Esophagus muscularis mucosa (tissue), 4 donors: ENCODE measurements at regions not wholly inside any gene's neighbourhood (a gene's known extent, or its start where the extent isn't known, plus 50 kb on each side); places are given as distances from the start of the nearest gene placed in this dataset.

Experiments used
- DNase-seq: peaks from one replicate; pipeline ENCODE4 v3.0.0-alpha.2; 2017; ENCODE audit errors: extremely low spot score
- H3K27ac ChIP-seq, 4 donors: fragments of 200-600 bp; sonication (generic); replicated peaks in 1 of 4; 1 replicate in 3 of 4; 2 replicates in 1 of 4; pipeline ENCODE4 v1.5.1; 2016 to 2019; ENCODE audit warnings: mild to moderate bottlenecking in 1 of 4
- H3K27me3 ChIP-seq, 4 donors: fragments of 200-600 bp; sonication (generic); one replicate each; pipeline versions ENCODE4 v1.5.1 to v1.6.0; 2016 to 2019
- H3K36me3 ChIP-seq, 4 donors: fragments of 200-600 bp; sonication (generic); one replicate each; pipeline ENCODE4 v1.5.1; 2016 to 2019
- H3K4me1 ChIP-seq, 4 donors: fragments of 200-600 bp; sonication (generic); one replicate each; pipeline ENCODE4 v1.5.1; 2016 to 2019
- H3K4me3 ChIP-seq, 4 donors: fragments of 200-600 bp; sonication (generic); 1 replicate in 2 of 4; 2 replicates in 2 of 4; pipeline ENCODE4 v1.5.1; 2016 to 2019; ENCODE audit warnings: mild to moderate bottlenecking in 4 of 4, moderate library complexity in 1 of 4
- H3K9me3 ChIP-seq, 4 donors: fragments of 200-600 bp; sonication (generic); 1 replicate in 3 of 4; 2 replicates in 1 of 4; pipeline ENCODE4 v1.5.1; 2016 to 2019
- CTCF ChIP-seq, 3 experiments: fragments of 200-600 bp in 2 of 3; fragments of 450-650 bp in 1 of 3; sonication (generic) in 2 of 3; IDR thresholded peaks; one replicate each; pipeline ENCODE4 v1.5.1; 2017 to 2019; ENCODE audit warnings: antibody characterized with exemption in 3 of 3, mild to moderate bottlenecking in 2 of 3, moderate library complexity in 1 of 3
- EP300 ChIP-seq: sonication (generic); formaldehyde crosslinking; IDR thresholded peaks from one replicate; pipeline ENCODE4 v1.6.1; 2017; ENCODE audit warnings: antibody characterized with exemption
- POLR2A ChIP-seq: fragments of 450-650 bp; IDR thresholded peaks from one replicate; pipeline ENCODE4 v1.6.1; 2017; ENCODE audit warnings: antibody characterized with exemption, moderate library complexity, mild to moderate bottlenecking, low read depth
- POLR2AphosphoS5 ChIP-seq, 2 donors: sonication (generic); formaldehyde crosslinking; IDR thresholded peaks; one replicate each; pipeline ENCODE4 v1.6.1; 2017; ENCODE audit warnings: antibody characterized with exemption in 2 of 2
- WGBS: methylation state at CpG from one replicate; pipeline ENCODE4 v1.1.5; 2018; 5-methylcytosine and 5-hydroxymethylcytosine counted together
- intact Hi-C: fragments of 100-400 bp; cut with DNase I; formaldehyde crosslinking; loops from one replicate; pipeline ENCODE4 v1.15.1; 2023

GRCh38 chr5:119864286-119864685, 234.9 kb downstream of the FAM170A start:
- Histone ChIP-seq H3K9me3 (peaks cover 0 to 3% (median 0%) of the 10 kb centered on the region in 4 donors), H3K27me3 (no peaks in the 10 kb centered on the region), H3K27ac (no peak overlapping the region), H3K4me3 (no peak overlapping the region), H3K4me1 (no peaks in the 10 kb centered on the region), H3K36me3 (no peaks in the 10 kb centered on the region)
- no peak for TF ChIP-seq CTCF (IDR thresholded peaks at IDR 0.05)
- TF ChIP-seq EP300 = no peak
- no peak for TF ChIP-seq POLR2AphosphoS5 (IDR thresholded peaks at IDR 0.05)
- TF ChIP-seq POLR2A = no peak
- no peak for DNase-seq
- intact Hi-C loops = no loop called here

- H3K36me3 ChIP-seq = no peaks in the 10 kb centered on the region
- TF ChIP-seq EP300 (no peak), CTCF (IDR thresholded peaks at IDR 0.05) (no peak), POLR2AphosphoS5 (IDR thresholded peaks at IDR 0.05) (no peak), POLR2A (no peak)
- H3K27ac ChIP-seq = no peak overlapping the region
- no peaks in the 10 kb centered on the region for H3K9me3 ChIP-seq
- DNase-seq = no peak
- intact Hi-C loops = no loop called here
- H3K27me3 ChIP-seq = no peaks in the 10 kb centered on the region
- no peak overlapping the region for H3K4me3 ChIP-seq
- no peaks in the 10 kb centered on the region for H3K4me1 ChIP-seq
- 85% methylated on average over 5 of the region's 5 CpGs for WGBS
Measured at GRCh38 chr5:119873611-119874010, 244.3 kb downstream of the FAM170A start.

GRCh38 chr5:119876522-119876921, 247.2 kb downstream of the FAM170A start:
- Histone ChIP-seq H3K4me1 (no peaks in the 10 kb centered on the region), H3K4me3 (no peak overlapping the region), H3K36me3 (no peaks in the 10 kb centered on the region), H3K27me3 (no peaks in the 10 kb centered on the region), H3K27ac (no peak overlapping the region), H3K9me3 (no peaks in the 10 kb centered on the region)
- TF ChIP-seq POLR2A = no peak
- no peak for TF ChIP-seq CTCF (IDR thresholded peaks at IDR 0.05)
- no peak for TF ChIP-seq POLR2AphosphoS5 (IDR thresholded peaks at IDR 0.05)
- no peak for TF ChIP-seq EP300
- intact Hi-C loops = no loop called here
- no peak for DNase-seq

GRCh38 chr5:119878712-119879111, 249.4 kb downstream of the FAM170A start:
- no peak overlapping the region for H3K4me3 ChIP-seq
- WGBS = 71% methylated on average over 2 of the region's 2 CpGs
- intact Hi-C loops = no loop called here
- no peaks in the 10 kb centered on the region for H3K36me3 ChIP-seq
- TF ChIP-seq POLR2A = no peak
- no peak for TF ChIP-seq CTCF (IDR thresholded peaks at IDR 0.05)
- TF ChIP-seq POLR2AphosphoS5 (IDR thresholded peaks at IDR 0.05) = no peak
- TF ChIP-seq EP300 = no peak
- no peak overlapping the region for H3K27ac ChIP-seq
- H3K9me3 ChIP-seq = no peaks in the 10 kb centered on the region
- H3K27me3 ChIP-seq = no peaks in the 10 kb centered on the region
- no peak for DNase-seq
- H3K4me1 ChIP-seq = no peaks in the 10 kb centered on the region

GRCh38 chr5:119879446-119879845, 250.1 kb downstream of the FAM170A start:
- Histone ChIP-seq H3K36me3 (no peaks in the 10 kb centered on the region), H3K4me1 (no peaks in the 10 kb centered on the region), H3K27ac (no peak overlapping the region), H3K9me3 (no peaks in the 10 kb centered on the region), H3K4me3 (no peak overlapping the region), H3K27me3 (no peaks in the 10 kb centered on the region)
- 77% methylated on average over 2 of the region's 2 CpGs for WGBS
- intact Hi-C loops = no loop called here
- no peak for DNase-seq
- TF ChIP-seq CTCF (IDR thresholded peaks at IDR 0.05) (no peak), POLR2A (no peak), EP300 (no peak), POLR2AphosphoS5 (IDR thresholded peaks at IDR 0.05) (no peak)
